ENCODE measurements at regions not wholly inside any gene's neighbourhood (a gene's known extent, or its start where the extent isn't known, plus 50 kb on each side); places are given as distances from the start of the nearest gene placed in this dataset.
"Not testable (repeated sequence)": the region's sequence is repeated elsewhere in the genome, so short reads cannot be mapped to it uniquely, and the experiment has no call there.

- DNase-seq (ENCODE audit: low spot score): no peak
These were observed 520.6 kb upstream of the PITX2 start for GRCh38 chr4:111143510-111143909.

GRCh38 chr4:111154934-111155333, 532.1 kb upstream of the PITX2 start:
- no peak for DNase-seq (ENCODE audit: low spot score)

- DNase-seq (ENCODE audit: low spot score): not testable (repeated sequence)
These were observed 541.7 kb upstream of the PITX2 start for GRCh38 chr4:111164556-111164955.

- no peak for DNase-seq (ENCODE audit: low spot score)
These were observed 551.5 kb upstream of the PITX2 start for GRCh38 chr4:111174331-111174730.

GRCh38 chr4:111178231-111178630, 555.4 kb upstream of the PITX2 start:
- DNase-seq (ENCODE audit: low spot score): no peak

GRCh38 chr4:111187108-111187507, 564.2 kb upstream of the PITX2 start:
- no peak for DNase-seq (ENCODE audit: low spot score)

GRCh38 chr4:111198446-111198845, 575.6 kb upstream of the PITX2 start:
- no peak for DNase-seq (ENCODE audit: low spot score)

- DNase-seq (ENCODE audit: low spot score): no peak
These were observed 581.9 kb upstream of the PITX2 start for GRCh38 chr4:111204797-111205196.

GRCh38 chr4:111208970-111209369, 586.1 kb upstream of the PITX2 start:
- no peak for DNase-seq (ENCODE audit: low spot score)

- no peak for DNase-seq (ENCODE audit: low spot score)
These were observed 586.8 kb upstream of the PITX2 start for GRCh38 chr4:111209706-111210105.

GRCh38 chr4:111210595-111210994, 587.7 kb upstream of the PITX2 start:
- no peak for DNase-seq (ENCODE audit: low spot score)

- no peak for DNase-seq (ENCODE audit: low spot score)
These were observed 590.7 kb upstream of the PITX2 start for GRCh38 chr4:111213531-111213930.

- no peak for DNase-seq (ENCODE audit: low spot score)
These were observed 591.5 kb upstream of the PITX2 start for GRCh38 chr4:111214371-111214770.

- no peak for DNase-seq (ENCODE audit: low spot score)
These were observed 592.9 kb upstream of the PITX2 start for GRCh38 chr4:111215755-111216154.

- no peak for DNase-seq (ENCODE audit: low spot score)
These were observed 593.9 kb upstream of the PITX2 start for GRCh38 chr4:111216791-111217190.

GRCh38 chr4:111221371-111221770, 598.5 kb upstream of the PITX2 start:
- no peak for DNase-seq (ENCODE audit: low spot score)

GRCh38 chr4:111228396-111228795, 605.5 kb upstream of the PITX2 start:
- no peak for DNase-seq (ENCODE audit: low spot score)

GRCh38 chr4:111228874-111229273, 606.0 kb upstream of the PITX2 start:
- DNase-seq (ENCODE audit: low spot score): no peak

GRCh38 chr4:111230265-111230664, 607.4 kb upstream of the PITX2 start:
- no peak for DNase-seq (ENCODE audit: low spot score)

- no peak for DNase-seq (ENCODE audit: low spot score)
These were observed 608.4 kb upstream of the PITX2 start for GRCh38 chr4:111231281-111231680.

- DNase-seq (ENCODE audit: low spot score): no peak
These were observed 612.1 kb upstream of the PITX2 start for GRCh38 chr4:111234939-111235338.

- DNase-seq (ENCODE audit: low spot score): no peak
These were observed 641.0 kb upstream of the PITX2 start for GRCh38 chr4:111263836-111264235.

GRCh38 chr4:111266937-111267336, 644.1 kb upstream of the PITX2 start:
- DNase-seq (ENCODE audit: low spot score): no peak

- DNase-seq (ENCODE audit: low spot score): no peak
These were observed 644.9 kb upstream of the PITX2 start for GRCh38 chr4:111267786-111268185.

- DNase-seq (ENCODE audit: low spot score): no peak
These were observed 646.0 kb upstream of the PITX2 start for GRCh38 chr4:111268769-111269414.
